Loucy (cell line): ENCODE measurements at regions not wholly inside any gene's neighbourhood (a gene's known extent, or its start where the extent isn't known, plus 50 kb on each side); places are given as distances from the start of the nearest gene placed in this dataset.
"Not testable (repeated sequence)": the region's sequence is repeated elsewhere in the genome, so short reads cannot be mapped to it uniquely, and the experiment has no call there.

Experiments
- H2AFZ ChIP-seq: fragments of 200-600 bp; sonication (generic); 2 replicates; pipeline ENCODE4 v1.6.0; 2016; ENCODE audit warnings: antibody characterized with exemption, mild to moderate bottlenecking, low read length, moderate library complexity
- H3F3A ChIP-seq: fragments of 200-600 bp; 2 replicates; pipeline ENCODE4 v1.6.0; 2016; ENCODE audit warnings: antibody characterized with exemption, low read depth, mild to moderate bottlenecking
- H3K27me3 ChIP-seq: fragments of 200-600 bp; sonication (generic); 2 replicates; pipeline ENCODE4 v1.6.1; 2014; ENCODE audit warnings: low read length, mild to moderate bottlenecking; ENCODE audit not compliant: insufficient read depth, poor library complexity, severe bottlenecking
- H3K36me3 ChIP-seq: fragments of 200-600 bp; sonication (generic); 2 replicates; pipeline ENCODE4 v1.6.1; 2016; ENCODE audit warnings: low read length; ENCODE audit not compliant: insufficient read depth
- H3K4me1 ChIP-seq: fragments of 200-600 bp; sonication (generic); 2 replicates; pipeline ENCODE4 v1.5.1; 2014; ENCODE audit warnings: low read length, mild to moderate bottlenecking; ENCODE audit not compliant: insufficient read depth, poor library complexity, severe bottlenecking
- H3K4me2 ChIP-seq: fragments of 200-600 bp; sonication (generic); 2 replicates; pipeline ENCODE4 v1.6.0; 2014; ENCODE audit warnings: antibody characterized with exemption, low read length, low read depth, mild to moderate bottlenecking; ENCODE audit not compliant: poor library complexity, severe bottlenecking
- H3K4me3 ChIP-seq: fragments of 200-600 bp; sonication (generic); 2 replicates; pipeline ENCODE4 v1.5.1; 2014; ENCODE audit warnings: low read length, mild to moderate bottlenecking, mixed read lengths; ENCODE audit not compliant: poor library complexity, severe bottlenecking
- H3K79me2 ChIP-seq: fragments of 200-600 bp; sonication (generic); 2 replicates; pipeline ENCODE4 v1.6.1; 2014; ENCODE audit warnings: low read length; ENCODE audit not compliant: insufficient read depth
- H3K9ac ChIP-seq: fragments of 200-600 bp; sonication (generic); 2 replicates; pipeline ENCODE4 v1.6.0; 2014; ENCODE audit warnings: mild to moderate bottlenecking, low read depth, low read length, moderate library complexity; ENCODE audit not compliant: poor library complexity, severe bottlenecking
- H3K9me2 ChIP-seq: fragments of 200-600 bp; sonication (generic); replicated peaks from 2 replicates; pipeline ENCODE4 v1.6.1; 2016; ENCODE audit warnings: low read depth, low read length, mixed read lengths
- H3K9me3 ChIP-seq: fragments of 200-600 bp; sonication (generic); 2 replicates; pipeline ENCODE4 v1.6.1; 2014; ENCODE audit warnings: mild to moderate bottlenecking, antibody characterized with exemption, low read length, low read depth; ENCODE audit not compliant: insufficient read depth
- H4K20me1 ChIP-seq: fragments of 200-600 bp; sonication (generic); 2 replicates; pipeline ENCODE4 v1.6.0; 2014; ENCODE audit warnings: antibody characterized with exemption, low read length, mild to moderate bottlenecking; ENCODE audit not compliant: insufficient read depth, poor library complexity, severe bottlenecking
- EZH2phosphoT487 ChIP-seq: fragments of 200-600 bp; IDR thresholded peaks from 2 replicates; pipeline ENCODE4 v1.6.1; 2018; ENCODE audit warnings: antibody characterized with exemption, mild to moderate bottlenecking, moderate library complexity, borderline replicate concordance
- TF ChIP-seq, protein P1 (sequence below): fragments of 200-600 bp; sonication (generic); conservative IDR thresholded peaks from 2 replicates; pipeline ENCODE4 v1.5.1; 2014; ENCODE audit warnings: mild to moderate bottlenecking, antibody characterized with exemption, low read length

- H3K27me3 ChIP-seq: no peaks in the 10 kb centered on the region
- no peaks in the 10 kb centered on the region for H3K9me2 ChIP-seq
- no peak overlapping the region for H3K4me3 ChIP-seq
- no peak for TF ChIP-seq EZH2phosphoT487
- TF ChIP-seq, protein P1, sequence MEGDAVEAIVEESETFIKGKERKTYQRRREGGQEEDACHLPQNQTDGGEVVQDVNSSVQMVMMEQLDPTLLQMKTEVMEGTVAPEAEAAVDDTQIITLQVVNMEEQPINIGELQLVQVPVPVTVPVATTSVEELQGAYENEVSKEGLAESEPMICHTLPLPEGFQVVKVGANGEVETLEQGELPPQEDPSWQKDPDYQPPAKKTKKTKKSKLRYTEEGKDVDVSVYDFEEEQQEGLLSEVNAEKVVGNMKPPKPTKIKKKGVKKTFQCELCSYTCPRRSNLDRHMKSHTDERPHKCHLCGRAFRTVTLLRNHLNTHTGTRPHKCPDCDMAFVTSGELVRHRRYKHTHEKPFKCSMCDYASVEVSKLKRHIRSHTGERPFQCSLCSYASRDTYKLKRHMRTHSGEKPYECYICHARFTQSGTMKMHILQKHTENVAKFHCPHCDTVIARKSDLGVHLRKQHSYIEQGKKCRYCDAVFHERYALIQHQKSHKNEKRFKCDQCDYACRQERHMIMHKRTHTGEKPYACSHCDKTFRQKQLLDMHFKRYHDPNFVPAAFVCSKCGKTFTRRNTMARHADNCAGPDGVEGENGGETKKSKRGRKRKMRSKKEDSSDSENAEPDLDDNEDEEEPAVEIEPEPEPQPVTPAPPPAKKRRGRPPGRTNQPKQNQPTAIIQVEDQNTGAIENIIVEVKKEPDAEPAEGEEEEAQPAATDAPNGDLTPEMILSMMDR: no peak
- no peaks in the 10 kb centered on the region for H3F3A ChIP-seq
- no peaks in the 10 kb centered on the region for H3K36me3 ChIP-seq
- no peak overlapping the region for H3K9ac ChIP-seq
- H3K79me2 ChIP-seq: no peaks in the 10 kb centered on the region
- no peak overlapping the region for H2AFZ ChIP-seq
- peaks cover 3% of the 10 kb centered on the region; the same call in 1 of the 2 replicates for H3K9me3 ChIP-seq
- H3K4me2 ChIP-seq: no peak overlapping the region
- no peaks in the 10 kb centered on the region for H4K20me1 ChIP-seq
- H3K4me1 ChIP-seq: peaks cover 15% of the 10 kb centered on the region
Measured at GRCh38 chr6:15109338-15110090, 136.4 kb upstream of the JARID2 start.

- TF ChIP-seq, protein P1: no peak
- TF ChIP-seq EZH2phosphoT487: no peak
- Histone ChIP-seq H3K79me2 (no peaks in the 10 kb centered on the region), H3K4me1 (peaks cover 15% of the 10 kb centered on the region), H3K9ac (no peak overlapping the region), H3K9me3 (no peaks in the 10 kb centered on the region), H3K4me2 (no peak overlapping the region), H3K9me2 (no peaks in the 10 kb centered on the region), H3K36me3 (no peaks in the 10 kb centered on the region), H3K4me3 (no peak overlapping the region), H3F3A (no peaks in the 10 kb centered on the region), H3K27me3 (no peaks in the 10 kb centered on the region), H4K20me1 (no peaks in the 10 kb centered on the region), H2AFZ (no peak overlapping the region)
Measured at GRCh38 chr6:15110726-15111354, 135.0 kb upstream of the JARID2 start.

GRCh38 chr6:15111576-15111975 lies 134.3 kb upstream of the JARID2 start:
- not testable (repeated sequence) for H3K36me3 ChIP-seq, H3K27me3 ChIP-seq, H2AFZ ChIP-seq, H3K4me2 ChIP-seq, H3K9me2 ChIP-seq, H3F3A ChIP-seq, H3K4me3 ChIP-seq, H3K9ac ChIP-seq, H3K9me3 ChIP-seq, H3K79me2 ChIP-seq, H4K20me1 ChIP-seq
- H3K4me1 ChIP-seq: peaks cover 15% of the 10 kb centered on the region

GRCh38 chr6:15113587-15113986 lies 132.3 kb upstream of the JARID2 start:
- no peak overlapping the region for H3K4me2 ChIP-seq
- TF ChIP-seq EZH2phosphoT487: no peak
- TF ChIP-seq, protein P1: no peak

More at GRCh38 chr6:15113587-15113986, 132.3 kb upstream of the JARID2 start:
- Histone ChIP-seq H3K9me3 (no peaks in the 10 kb centered on the region), H3K4me3 (no peak overlapping the region), H4K20me1 (no peaks in the 10 kb centered on the region), H3K9me2 (no peaks in the 10 kb centered on the region), H3K36me3 (no peaks in the 10 kb centered on the region), H3K79me2 (no peaks in the 10 kb centered on the region), H3F3A (no peaks in the 10 kb centered on the region), H2AFZ (no peak overlapping the region), H3K27me3 (no peaks in the 10 kb centered on the region), H3K9ac (no peak overlapping the region), H3K4me1 (peaks cover 5% of the 10 kb centered on the region)
